ENCODE measurements at regions not wholly inside any gene's neighbourhood (a gene's known extent, or its start where the extent isn't known, plus 50 kb on each side); places are given as distances from the start of the nearest gene placed in this dataset.

- DNase-seq, result no peak
Observed at GRCh38 chr7:84469034-84469433, 274.4 kb upstream of the SEMA3A start.

GRCh38 chr7:84462259-84462658 is 267.7 kb upstream of the SEMA3A start:
- DNase-seq, result no peak

- no peak for DNase-seq
Observed at GRCh38 chr7:84461093-84461492, 266.5 kb upstream of the SEMA3A start.

- no peak for DNase-seq
Observed at GRCh38 chr7:84455788-84456187, 261.2 kb upstream of the SEMA3A start.

GRCh38 chr7:84454174-84454959 is 259.8 kb upstream of the SEMA3A start:
- no peak for DNase-seq

- DNase-seq, result no peak
Observed at GRCh38 chr7:84452618-84453017, 258.0 kb upstream of the SEMA3A start.

GRCh38 chr7:84450772-84451171 is 256.2 kb upstream of the SEMA3A start:
- no peak for DNase-seq

- DNase-seq, result no peak
Observed at GRCh38 chr7:84447636-84448293, 253.2 kb upstream of the SEMA3A start.

- no peak for DNase-seq
Observed at GRCh38 chr7:84446991-84447480, 252.4 kb upstream of the SEMA3A start.

GRCh38 chr7:84425702-84426259 is 231.2 kb upstream of the SEMA3A start:
- DNase-seq, result no peak

- DNase-seq, result no peak
Observed at GRCh38 chr7:84422790-84423189, 228.2 kb upstream of the SEMA3A start.

GRCh38 chr7:84412161-84412969 is 217.8 kb upstream of the SEMA3A start:
- no peak for DNase-seq

- no peak for DNase-seq
Observed at GRCh38 chr7:84399661-84400060, 205.1 kb upstream of the SEMA3A start.

- DNase-seq, result no peak
Observed at GRCh38 chr7:84394219-84394618, 199.6 kb upstream of the SEMA3A start.

GRCh38 chr7:84393786-84394185 is 199.2 kb upstream of the SEMA3A start:
- DNase-seq, result no peak

- DNase-seq, result no peak
Observed at GRCh38 chr7:84390845-84391244, 196.3 kb upstream of the SEMA3A start.

GRCh38 chr7:84389242-84389641 is 194.7 kb upstream of the SEMA3A start:
- DNase-seq, result no peak

- no peak for DNase-seq
Observed at GRCh38 chr7:84387595-84387994, 193.0 kb upstream of the SEMA3A start.

- no peak for DNase-seq
Observed at GRCh38 chr7:84384417-84384816, 189.8 kb upstream of the SEMA3A start.

GRCh38 chr7:84379446-84379845 is 184.9 kb upstream of the SEMA3A start:
- no peak for DNase-seq

GRCh38 chr7:84372712-84373111 is 178.1 kb upstream of the SEMA3A start:
- no peak for DNase-seq

- no peak for DNase-seq
Observed at GRCh38 chr7:84372155-84372621, 177.6 kb upstream of the SEMA3A start.

GRCh38 chr7:84370114-84370513 is 175.5 kb upstream of the SEMA3A start:
- DNase-seq, result no peak
